Astrocyte (in vitro differentiated cells and primary cell): ENCODE measurements at regions not wholly inside any gene's neighbourhood (a gene's known extent, or its start where the extent isn't known, plus 50 kb on each side); places are given as distances from the start of the nearest gene placed in this dataset.
A peak's percentile ranks its signal among the peaks of the same experiment; 100 is the strongest.

Source experiments
- DNase-seq: peaks from one replicate; pipeline ENCODE4 v3.0.0-alpha.2; 2010; ENCODE audit warnings: low read depth
- FAIRE-seq: peaks from 2 replicates; lab custom pipeline; 2011; peaks lifted over from hg19 to GRCh38; lab: Jason Lieb, UNC
- H2AFZ ChIP-seq: 2 replicates; pipeline ENCODE4 v1.6.0; 2012; ENCODE audit warnings: low read depth, low read length, inconsistent platforms
- H3K27ac ChIP-seq: 2 replicates; pipeline ENCODE4 v1.5.1; 2011; ENCODE audit warnings: low read depth, low read length, inconsistent platforms
- H3K27me3 ChIP-seq: 2 replicates; pipeline ENCODE4 v1.6.0; 2011; ENCODE audit warnings: low read length, inconsistent platforms; ENCODE audit not compliant: insufficient read depth
- H3K36me3 ChIP-seq: 2 replicates; pipeline ENCODE4 v1.5.1; 2011; ENCODE audit warnings: low read length, inconsistent platforms; ENCODE audit not compliant: insufficient read depth
- H3K4me1 ChIP-seq: 2 replicates; pipeline ENCODE4 v1.5.1; 2011; ENCODE audit warnings: low read length, inconsistent platforms; ENCODE audit not compliant: insufficient read depth
- H3K4me2 ChIP-seq: 2 replicates; pipeline ENCODE4 v1.6.0; 2012; ENCODE audit warnings: low read length, inconsistent platforms
- H3K4me3 ChIP-seq: 2 replicates; pipeline ENCODE4 v1.5.1; 2011; ENCODE audit warnings: low read depth, mild to moderate bottlenecking, low read length, inconsistent platforms; ENCODE audit not compliant: insufficient read depth
- H3K79me2 ChIP-seq: 2 replicates; pipeline ENCODE4 v1.6.0; 2012; ENCODE audit warnings: mild to moderate bottlenecking, low read length, inconsistent platforms; ENCODE audit not compliant: insufficient read depth
- H3K9ac ChIP-seq: 2 replicates; pipeline ENCODE4 v1.6.0; 2012; ENCODE audit warnings: mild to moderate bottlenecking, low read length, inconsistent platforms
- H3K9me3 ChIP-seq: 2 replicates; pipeline ENCODE4 v1.5.1; 2012; ENCODE audit warnings: low read depth, mild to moderate bottlenecking, low read length, inconsistent platforms; ENCODE audit not compliant: insufficient read depth
- H4K20me1 ChIP-seq: 2 replicates; pipeline ENCODE4 v1.6.0; 2012; ENCODE audit warnings: low read length, inconsistent platforms; ENCODE audit not compliant: insufficient read depth
- H3K27ac Mint-ChIP-seq: one replicate; pipeline ENCODE4 v1.8.0; 2021; ENCODE audit warnings: mild to moderate bottlenecking, mixed read lengths; ENCODE audit not compliant: unreplicated experiment
- H3K27me3 Mint-ChIP-seq: one replicate; pipeline ENCODE4 v1.8.0; 2021; ENCODE audit warnings: low read depth, mixed read lengths; ENCODE audit not compliant: unreplicated experiment
- H3K36me3 Mint-ChIP-seq: one replicate; pipeline ENCODE4 v1.8.0; 2021; ENCODE audit warnings: low read depth, mixed read lengths; ENCODE audit not compliant: unreplicated experiment
- H3K4me1 Mint-ChIP-seq: one replicate; pipeline ENCODE4 v1.8.0; 2021; ENCODE audit warnings: low read depth, mixed read lengths; ENCODE audit not compliant: unreplicated experiment
- H3K4me3 Mint-ChIP-seq: one replicate; pipeline ENCODE4 v1.8.0; 2021; ENCODE audit warnings: mild to moderate bottlenecking, moderate library complexity, mixed read lengths; ENCODE audit not compliant: unreplicated experiment
- H3K9me3 Mint-ChIP-seq: one replicate; pipeline ENCODE4 v1.8.0; 2021; ENCODE audit warnings: mild to moderate bottlenecking, mixed read lengths; ENCODE audit not compliant: unreplicated experiment
- CTCF ChIP-seq: IDR thresholded peaks from 2 replicates; pipeline ENCODE4 v1.5.1; 2011; ENCODE audit warnings: low read depth, mild to moderate bottlenecking, inconsistent platforms, low read length, moderate library complexity; ENCODE audit not compliant: insufficient read depth
- EZH2 ChIP-seq: IDR thresholded peaks from 2 replicates; pipeline ENCODE4 v1.6.1; 2012; ENCODE audit warnings: mild to moderate bottlenecking, low read length, inconsistent platforms; ENCODE audit not compliant: insufficient read depth

- H4K20me1 ChIP-seq, result no peaks in the 10 kb centered on the region
- Mint-ChIP-seq H3K27ac (no peak overlapping the region), H3K4me3 (no peak overlapping the region), H3K4me1 (no peaks in the 10 kb centered on the region), H3K36me3 (no peaks in the 10 kb centered on the region), H3K27me3 (no peaks in the 10 kb centered on the region), H3K9me3 (peaks cover 11% of the 10 kb centered on the region)
- no peaks in the 10 kb centered on the region for H3K9me3 ChIP-seq
- TF ChIP-seq CTCF, result no peak
- TF ChIP-seq EZH2, result no peak
- peak; percentile 8 for DNase-seq
- H3K79me2 ChIP-seq, result no peaks in the 10 kb centered on the region
- H3K27ac ChIP-seq, result no peak overlapping the region
- no peak overlapping the region for H3K4me3 ChIP-seq
- H3K36me3 ChIP-seq, result no peaks in the 10 kb centered on the region
- H3K27me3 ChIP-seq, result no peaks in the 10 kb centered on the region
- no peaks in the 10 kb centered on the region for H3K4me1 ChIP-seq
- no peak overlapping the region for H3K4me2 ChIP-seq
- H3K9ac ChIP-seq, result no peak overlapping the region
- no peak overlapping the region for H2AFZ ChIP-seq
- no peak for FAIRE-seq
Observed at GRCh38 chr5:53311681-53312080, 168.7 kb upstream of the FST start.

DNA sequence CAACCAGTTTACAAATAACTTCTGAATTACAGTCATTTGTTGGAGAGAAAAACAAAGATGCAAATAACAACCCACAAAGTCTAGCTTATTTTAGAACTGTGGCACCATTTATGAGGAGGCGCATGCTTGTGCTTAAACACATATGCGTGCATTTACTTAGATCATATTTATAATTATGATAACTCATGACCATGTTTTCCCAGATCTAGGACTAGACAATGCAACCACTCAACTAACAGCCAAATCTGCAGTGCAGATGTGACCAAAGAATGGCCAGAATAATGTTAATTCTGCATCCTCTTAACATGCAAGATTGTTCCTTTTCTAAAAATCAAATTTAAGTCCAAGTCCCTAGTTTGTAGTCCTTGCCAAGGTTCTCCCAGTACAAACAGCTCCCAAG is 167.3 kb upstream of the FST start:
- H2AFZ ChIP-seq, result no peak overlapping the region

More for the DNA sequence above, 167.3 kb upstream of the FST start:
- Histone ChIP-seq H3K9ac (no peak overlapping the region), H3K27me3 (no peaks in the 10 kb centered on the region), H3K36me3 (no peaks in the 10 kb centered on the region), H3K27ac (no peak overlapping the region), H3K4me1 (no peaks in the 10 kb centered on the region), H3K4me2 (no peak overlapping the region), H4K20me1 (no peaks in the 10 kb centered on the region), H3K4me3 (no peak overlapping the region), H3K79me2 (no peaks in the 10 kb centered on the region), H3K9me3 (no peaks in the 10 kb centered on the region)
- no peak for DNase-seq
- Mint-ChIP-seq H3K9me3 (peaks cover 7% of the 10 kb centered on the region), H3K4me1 (no peaks in the 10 kb centered on the region), H3K36me3 (no peaks in the 10 kb centered on the region), H3K27ac (no peak overlapping the region), H3K27me3 (no peaks in the 10 kb centered on the region), H3K4me3 (no peak overlapping the region)
- no peak for FAIRE-seq
- TF ChIP-seq EZH2 (no peak), CTCF (no peak)
